ENCODE measurements at regions not wholly inside any gene's neighbourhood (a gene's known extent, or its start where the extent isn't known, plus 50 kb on each side); places are given as distances from the start of the nearest gene placed in this dataset.

DNA sequence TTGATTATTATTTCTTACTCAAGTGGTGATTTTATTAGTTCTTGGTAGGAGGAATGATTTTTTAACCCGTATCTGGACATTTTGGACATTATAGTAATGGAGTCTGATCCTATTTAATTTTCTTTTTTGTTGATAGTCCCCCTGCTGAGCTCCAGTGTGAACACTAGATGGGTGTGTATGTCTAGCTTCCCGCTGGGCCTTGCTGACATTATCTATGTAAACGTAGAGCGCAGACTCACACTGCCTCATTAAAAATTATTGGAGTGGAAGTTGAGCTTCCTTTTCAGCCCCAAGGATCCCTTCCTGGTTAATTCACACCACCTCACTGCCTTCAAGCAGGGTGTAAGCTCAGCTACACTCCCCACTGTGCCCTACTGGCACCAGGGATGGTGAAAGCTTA, 467.6 kb upstream of the PKN2 start:
- TF ChIP-seq, protein P1, sequence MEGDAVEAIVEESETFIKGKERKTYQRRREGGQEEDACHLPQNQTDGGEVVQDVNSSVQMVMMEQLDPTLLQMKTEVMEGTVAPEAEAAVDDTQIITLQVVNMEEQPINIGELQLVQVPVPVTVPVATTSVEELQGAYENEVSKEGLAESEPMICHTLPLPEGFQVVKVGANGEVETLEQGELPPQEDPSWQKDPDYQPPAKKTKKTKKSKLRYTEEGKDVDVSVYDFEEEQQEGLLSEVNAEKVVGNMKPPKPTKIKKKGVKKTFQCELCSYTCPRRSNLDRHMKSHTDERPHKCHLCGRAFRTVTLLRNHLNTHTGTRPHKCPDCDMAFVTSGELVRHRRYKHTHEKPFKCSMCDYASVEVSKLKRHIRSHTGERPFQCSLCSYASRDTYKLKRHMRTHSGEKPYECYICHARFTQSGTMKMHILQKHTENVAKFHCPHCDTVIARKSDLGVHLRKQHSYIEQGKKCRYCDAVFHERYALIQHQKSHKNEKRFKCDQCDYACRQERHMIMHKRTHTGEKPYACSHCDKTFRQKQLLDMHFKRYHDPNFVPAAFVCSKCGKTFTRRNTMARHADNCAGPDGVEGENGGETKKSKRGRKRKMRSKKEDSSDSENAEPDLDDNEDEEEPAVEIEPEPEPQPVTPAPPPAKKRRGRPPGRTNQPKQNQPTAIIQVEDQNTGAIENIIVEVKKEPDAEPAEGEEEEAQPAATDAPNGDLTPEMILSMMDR (conservative IDR thresholded peaks at IDR 0.05) = peak; percentile 21
- TF ChIP-seq ZFX (IDR thresholded peaks at IDR 0.05) = no peak

Data from C4-2B (cell line).